HepG2 (cell line): ENCODE measurements at regions not wholly inside any gene's neighbourhood (a gene's known extent, or its start where the extent isn't known, plus 50 kb on each side); places are given as distances from the start of the nearest gene placed in this dataset.

Experiments used
- ARNTL ChIP-seq: sonication (generic); formaldehyde crosslinking; IDR thresholded peaks from 2 replicates; pipeline ENCODE4 v1.4.0; 2020; ENCODE audit warnings: mild to moderate bottlenecking, missing genetic modification reagents
- CEBPB ChIP-seq: IDR thresholded peaks from 2 replicates; pipeline ENCODE4 v1.6.1; 2011; ENCODE audit warnings: low read depth, low read length, improper control_type of control experiment, borderline replicate concordance
- MAFG ChIP-seq: sonication (generic); formaldehyde crosslinking; IDR thresholded peaks from 2 replicates; pipeline ENCODE4 v1.5.1; 2020; ENCODE audit warnings: mild to moderate bottlenecking, missing genetic modification reagents
- NFIC ChIP-seq: IDR thresholded peaks from 2 replicates; pipeline ENCODE4 v1.6.1; 2012; ENCODE audit warnings: mild to moderate bottlenecking, low read length, inconsistent platforms
- NR1H2 ChIP-seq: sonication (generic); formaldehyde crosslinking; IDR thresholded peaks from 2 replicates; pipeline ENCODE4 v1.8.1; 2022; ENCODE audit warnings: low read depth, missing genetic modification reagents, borderline replicate concordance
- PAWR ChIP-seq: sonication (generic); formaldehyde crosslinking; IDR thresholded peaks from 2 replicates; pipeline ENCODE4 v1.4.0; 2020; ENCODE audit warnings: missing genetic modification reagents, mild to moderate bottlenecking, borderline replicate concordance
- POLR2AphosphoS5 ChIP-seq: IDR thresholded peaks from 2 replicates; pipeline ENCODE4 v1.6.1; 2012; ENCODE audit warnings: low read depth, low read length
- TFAP4 ChIP-seq: sonication (generic); IDR thresholded peaks from 2 replicates; pipeline ENCODE4 v1.6.1; 2016; ENCODE audit warnings: low read depth, borderline replicate concordance
- ZNF30 ChIP-seq: sonication (generic); formaldehyde crosslinking; IDR thresholded peaks from 2 replicates; pipeline ENCODE4 v1.5.0; 2020; ENCODE audit warnings: mild to moderate bottlenecking, missing genetic modification reagents
- ZNF577 ChIP-seq: sonication (generic); formaldehyde crosslinking; IDR thresholded peaks from 2 replicates; pipeline ENCODE4 v1.4.0; 2020; ENCODE audit warnings: mild to moderate bottlenecking, low read depth, missing genetic modification reagents, borderline replicate concordance
- TF ChIP-seq, protein P1 (sequence below): sonication (generic); formaldehyde crosslinking; IDR thresholded peaks from 2 replicates; pipeline ENCODE4 v1.4.0; 2020; ENCODE audit warnings: mild to moderate bottlenecking, missing genetic modification reagents
- TF ChIP-seq, protein P2 (sequence below): sonication (generic); formaldehyde crosslinking; IDR thresholded peaks from 2 replicates; pipeline ENCODE4 v1.4.0; 2020; ENCODE audit warnings: missing genetic modification reagents

DNA sequence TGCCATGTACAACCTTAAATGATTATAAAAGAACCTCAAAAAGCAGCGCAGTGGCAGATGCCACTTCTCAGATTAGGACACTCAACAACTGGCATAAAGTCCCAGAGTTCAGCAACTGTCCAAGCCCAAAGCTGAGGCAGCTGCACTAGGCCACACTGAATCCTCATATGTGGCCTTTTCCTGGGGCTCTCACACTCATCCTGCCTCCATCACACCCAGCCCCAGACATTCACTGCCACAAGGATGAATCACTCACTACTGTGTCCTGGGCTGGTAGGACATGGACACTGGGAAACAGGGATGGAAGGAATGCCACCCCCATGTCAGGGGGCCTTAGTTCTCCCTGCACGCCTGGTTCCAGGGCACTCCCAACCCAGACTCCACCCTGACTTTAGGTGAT is 547.7 kb downstream of the TNS3 start:
- TF ChIP-seq CEBPB = no peak
- no peak for TF ChIP-seq TFAP4
- TF ChIP-seq NR1H2 (CRISPR knock-in tag) = no peak
- TF ChIP-seq POLR2AphosphoS5 = no peak
- no peak for TF ChIP-seq NFIC
- no peak for TF ChIP-seq ARNTL (CRISPR knock-in tag)
- TF ChIP-seq, protein P1, sequence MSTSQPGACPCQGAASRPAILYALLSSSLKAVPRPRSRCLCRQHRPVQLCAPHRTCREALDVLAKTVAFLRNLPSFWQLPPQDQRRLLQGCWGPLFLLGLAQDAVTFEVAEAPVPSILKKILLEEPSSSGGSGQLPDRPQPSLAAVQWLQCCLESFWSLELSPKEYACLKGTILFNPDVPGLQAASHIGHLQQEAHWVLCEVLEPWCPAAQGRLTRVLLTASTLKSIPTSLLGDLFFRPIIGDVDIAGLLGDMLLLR (CRISPR knock-in tag) = no peak
- TF ChIP-seq, protein P2, sequence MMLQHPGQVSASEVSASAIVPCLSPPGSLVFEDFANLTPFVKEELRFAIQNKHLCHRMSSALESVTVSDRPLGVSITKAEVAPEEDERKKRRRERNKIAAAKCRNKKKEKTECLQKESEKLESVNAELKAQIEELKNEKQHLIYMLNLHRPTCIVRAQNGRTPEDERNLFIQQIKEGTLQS (CRISPR knock-in tag) = no peak
- no peak for TF ChIP-seq ZNF577
- no peak for TF ChIP-seq PAWR (CRISPR knock-in tag)
- TF ChIP-seq MAFG (CRISPR knock-in tag) = no peak
- TF ChIP-seq ZNF30 (CRISPR knock-in tag) = no peak
